ENCODE measurements at regions not wholly inside any gene's neighbourhood (a gene's known extent, or its start where the extent isn't known, plus 50 kb on each side); places are given as distances from the start of the nearest gene placed in this dataset.

DNA sequence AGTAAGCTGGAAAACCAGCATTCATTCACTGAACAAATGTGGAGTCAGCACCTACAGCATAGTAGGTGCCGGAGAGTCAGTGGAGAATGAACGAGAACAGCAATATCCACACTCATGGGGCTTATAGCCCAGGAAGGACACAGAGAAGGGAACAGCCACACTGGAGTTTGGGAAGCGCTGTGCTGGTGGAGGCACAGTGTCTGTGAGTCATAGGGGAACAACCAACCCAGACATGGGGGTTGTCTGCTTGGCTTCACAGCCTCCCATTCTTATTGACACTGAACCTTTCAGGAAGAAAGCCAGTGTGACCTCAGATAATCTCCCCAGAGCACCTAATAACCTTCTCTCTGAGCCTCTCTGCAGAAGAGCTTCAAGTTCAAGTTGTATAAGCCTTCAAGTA lies 56.6 kb upstream of the UBASH3B start:
- TF ChIP-seq, protein P1, sequence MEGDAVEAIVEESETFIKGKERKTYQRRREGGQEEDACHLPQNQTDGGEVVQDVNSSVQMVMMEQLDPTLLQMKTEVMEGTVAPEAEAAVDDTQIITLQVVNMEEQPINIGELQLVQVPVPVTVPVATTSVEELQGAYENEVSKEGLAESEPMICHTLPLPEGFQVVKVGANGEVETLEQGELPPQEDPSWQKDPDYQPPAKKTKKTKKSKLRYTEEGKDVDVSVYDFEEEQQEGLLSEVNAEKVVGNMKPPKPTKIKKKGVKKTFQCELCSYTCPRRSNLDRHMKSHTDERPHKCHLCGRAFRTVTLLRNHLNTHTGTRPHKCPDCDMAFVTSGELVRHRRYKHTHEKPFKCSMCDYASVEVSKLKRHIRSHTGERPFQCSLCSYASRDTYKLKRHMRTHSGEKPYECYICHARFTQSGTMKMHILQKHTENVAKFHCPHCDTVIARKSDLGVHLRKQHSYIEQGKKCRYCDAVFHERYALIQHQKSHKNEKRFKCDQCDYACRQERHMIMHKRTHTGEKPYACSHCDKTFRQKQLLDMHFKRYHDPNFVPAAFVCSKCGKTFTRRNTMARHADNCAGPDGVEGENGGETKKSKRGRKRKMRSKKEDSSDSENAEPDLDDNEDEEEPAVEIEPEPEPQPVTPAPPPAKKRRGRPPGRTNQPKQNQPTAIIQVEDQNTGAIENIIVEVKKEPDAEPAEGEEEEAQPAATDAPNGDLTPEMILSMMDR (IDR thresholded peaks at IDR 0.05), result no peak
- no peak for TF ChIP-seq EZH2 (IDR thresholded peaks at IDR 0.05)
